GM20431 (cell line): ENCODE measurements at regions not wholly inside any gene's neighbourhood (a gene's known extent, or its start where the extent isn't known, plus 50 kb on each side); places are given as distances from the start of the nearest gene placed in this dataset.

ENCODE experiments used
- in situ Hi-C: fragments of 300-500 bp; cut with MseI, MboI; formaldehyde crosslinking; loops from one replicate; pipeline ENCODE4 v1.15.0; 2020; ENCODE audit warnings: low sequenced_read_pairs; ENCODE audit not compliant: unreplicated experiment

DNA sequence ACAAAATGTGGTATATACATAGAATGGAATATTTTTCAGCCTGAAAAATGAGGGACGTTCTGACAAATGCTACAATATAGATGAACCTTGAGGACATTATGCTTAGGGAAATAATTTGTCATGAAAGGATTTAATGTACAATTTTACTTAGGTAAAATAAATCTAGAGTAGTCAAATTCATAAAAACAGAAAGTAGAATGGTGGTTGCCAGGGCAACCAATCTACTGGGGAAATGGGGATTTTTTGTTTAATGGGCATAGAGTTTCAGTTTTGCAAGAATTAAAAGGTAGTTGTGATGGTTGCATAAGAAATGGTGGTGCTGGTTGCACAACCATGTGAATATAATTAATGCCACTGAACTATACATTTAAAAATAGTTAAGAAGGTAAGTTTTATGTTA is 296.0 kb upstream of the SP4 start:
- in situ Hi-C loops = no loop called here

GRCh38 chr7:21134631-21135030 is 293.3 kb upstream of the SP4 start:
- in situ Hi-C loops = no loop called here

GRCh38 chr7:21135437-21135836 is 292.4 kb upstream of the SP4 start:
- in situ Hi-C loops = no loop called here

GRCh38 chr7:21137640-21138039 is 290.2 kb upstream of the SP4 start:
- in situ Hi-C loops = no loop called here

DNA sequence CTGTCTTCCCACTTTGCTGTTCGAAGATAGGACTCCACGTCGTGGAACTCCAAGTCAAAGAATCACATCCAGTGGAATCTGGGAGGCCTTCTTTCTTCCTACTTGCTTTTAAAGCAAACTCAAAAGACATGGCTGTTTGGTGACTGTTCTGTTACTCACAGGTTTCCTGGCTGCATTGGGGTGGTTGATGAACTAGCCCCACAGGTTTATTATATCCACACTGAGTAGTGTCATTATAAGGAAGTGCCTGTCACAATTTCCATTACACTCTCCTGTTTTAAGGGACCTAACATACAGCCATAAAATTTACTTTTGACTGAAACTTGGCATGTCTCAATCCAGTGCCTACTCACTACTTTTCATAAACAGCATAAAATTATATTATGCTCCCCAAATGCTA is 287.3 kb upstream of the SP4 start:
- in situ Hi-C loops = no loop called here

DNA sequence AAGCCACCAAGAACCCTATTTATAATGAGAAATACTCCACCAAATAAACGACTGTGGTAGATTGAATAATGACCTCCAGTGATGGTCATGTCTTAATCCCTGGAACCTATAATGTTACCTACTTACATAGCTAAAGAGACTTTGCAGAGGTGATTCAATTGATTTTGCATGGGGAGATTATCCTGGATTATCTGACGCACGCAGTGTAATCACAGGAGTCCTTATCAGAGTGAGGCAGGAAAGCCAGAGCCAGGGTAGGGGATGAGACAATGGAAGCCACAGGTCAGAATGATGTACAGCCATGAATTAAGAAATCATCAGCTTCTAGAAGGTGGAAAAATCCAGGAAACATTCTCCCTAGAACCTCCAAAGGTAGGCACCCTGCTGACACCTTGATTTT is 286.4 kb upstream of the SP4 start:
- in situ Hi-C loops = no loop called here

- in situ Hi-C loops = no loop called here
Observed at GRCh38 chr7:21142081-21142480, 285.8 kb upstream of the SP4 start.

GRCh38 chr7:21146642-21147423 is 281.1 kb upstream of the SP4 start:
- in situ Hi-C loops = no loop called here

- in situ Hi-C loops = no loop called here
Observed at GRCh38 chr7:21149809-21150208, 278.1 kb upstream of the SP4 start.

DNA sequence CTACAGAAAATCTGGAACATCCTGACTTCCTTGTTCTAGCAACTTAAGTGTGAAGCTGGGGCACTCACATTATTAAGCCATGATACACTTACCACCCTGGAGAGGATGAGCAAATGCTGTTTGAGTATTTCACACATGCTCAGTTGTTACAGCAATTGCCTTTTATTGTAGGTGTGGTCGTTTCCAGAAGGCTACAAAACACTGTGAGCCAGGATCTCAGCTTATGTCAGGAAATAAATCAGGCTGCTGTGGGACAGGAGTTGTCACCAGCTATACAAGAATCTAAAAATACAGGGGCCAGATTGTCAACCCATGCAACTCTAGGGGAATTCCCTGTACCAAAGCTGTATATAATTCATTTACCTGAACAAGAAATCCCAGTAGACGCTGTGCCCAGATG is 273.3 kb upstream of the SP4 start:
- in situ Hi-C loops = no loop called here

DNA sequence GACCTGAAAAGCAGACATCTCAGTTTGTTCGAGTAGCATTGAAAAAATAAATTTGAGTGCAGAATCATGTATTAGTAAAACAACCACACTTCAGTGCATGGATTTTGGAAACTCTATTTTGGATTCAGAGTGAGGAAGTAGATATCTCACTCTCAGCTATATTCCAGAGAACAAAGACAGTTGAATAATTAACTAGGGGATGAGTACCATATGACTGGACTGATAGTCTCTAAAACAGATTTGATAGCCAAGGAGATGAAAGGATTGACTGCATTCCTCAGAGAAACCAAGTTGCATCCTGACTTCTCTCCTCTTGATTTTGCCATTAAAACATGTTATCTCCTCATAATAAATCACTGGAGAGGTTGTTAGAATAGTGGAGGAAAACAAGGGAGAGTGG is 268.4 kb upstream of the SP4 start:
- in situ Hi-C loops = no loop called here

- in situ Hi-C loops = no loop called here
Observed at GRCh38 chr7:21160401-21160800, 267.5 kb upstream of the SP4 start.

GRCh38 chr7:21167942-21168341 is 259.9 kb upstream of the SP4 start:
- in situ Hi-C loops = no loop called here

GRCh38 chr7:21169667-21170580 is 258.0 kb upstream of the SP4 start:
- in situ Hi-C loops = no loop called here

GRCh38 chr7:21172800-21173199 is 255.1 kb upstream of the SP4 start:
- in situ Hi-C loops = no loop called here

GRCh38 chr7:21173436-21173835 is 254.4 kb upstream of the SP4 start:
- in situ Hi-C loops = no loop called here

GRCh38 chr7:21175714-21176113 is 252.2 kb upstream of the SP4 start:
- in situ Hi-C loops = no loop called here

DNA sequence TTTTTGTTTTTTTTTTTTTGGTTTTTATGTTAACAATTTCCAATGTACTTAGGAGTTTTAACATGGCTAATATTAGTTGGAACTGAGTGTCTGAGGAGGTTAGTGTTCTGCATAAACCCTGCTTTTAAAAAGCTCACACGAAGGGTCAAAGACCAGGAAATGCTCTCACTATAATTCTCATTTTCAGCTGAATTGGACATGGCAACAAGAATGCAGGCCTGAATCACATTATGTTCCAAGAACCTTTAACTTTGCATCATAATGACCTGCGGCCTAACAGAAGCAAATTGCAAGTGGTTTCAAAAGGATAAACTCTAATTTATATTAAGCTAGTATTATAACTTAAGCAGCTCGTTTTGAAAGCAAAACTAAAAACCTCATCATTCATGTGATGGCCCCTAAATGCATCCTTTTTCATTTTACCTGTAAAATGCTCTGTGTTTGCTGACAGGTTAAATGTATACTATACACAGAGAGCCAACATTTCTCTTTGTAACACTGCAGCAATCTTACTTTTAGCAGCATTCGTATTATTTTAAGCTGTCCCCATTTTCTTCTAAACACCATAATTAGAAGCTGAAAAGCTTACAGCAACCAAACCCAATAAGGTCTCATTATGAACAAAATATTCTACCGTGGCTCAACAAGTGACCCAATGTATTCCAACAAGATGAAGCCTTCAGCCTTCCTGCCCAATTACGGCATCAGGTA is 242.8 kb upstream of the SP4 start:
- in situ Hi-C loops = no loop called here

- in situ Hi-C loops = no loop called here
Observed at GRCh38 chr7:21185653-21186265, 242.1 kb upstream of the SP4 start.

DNA sequence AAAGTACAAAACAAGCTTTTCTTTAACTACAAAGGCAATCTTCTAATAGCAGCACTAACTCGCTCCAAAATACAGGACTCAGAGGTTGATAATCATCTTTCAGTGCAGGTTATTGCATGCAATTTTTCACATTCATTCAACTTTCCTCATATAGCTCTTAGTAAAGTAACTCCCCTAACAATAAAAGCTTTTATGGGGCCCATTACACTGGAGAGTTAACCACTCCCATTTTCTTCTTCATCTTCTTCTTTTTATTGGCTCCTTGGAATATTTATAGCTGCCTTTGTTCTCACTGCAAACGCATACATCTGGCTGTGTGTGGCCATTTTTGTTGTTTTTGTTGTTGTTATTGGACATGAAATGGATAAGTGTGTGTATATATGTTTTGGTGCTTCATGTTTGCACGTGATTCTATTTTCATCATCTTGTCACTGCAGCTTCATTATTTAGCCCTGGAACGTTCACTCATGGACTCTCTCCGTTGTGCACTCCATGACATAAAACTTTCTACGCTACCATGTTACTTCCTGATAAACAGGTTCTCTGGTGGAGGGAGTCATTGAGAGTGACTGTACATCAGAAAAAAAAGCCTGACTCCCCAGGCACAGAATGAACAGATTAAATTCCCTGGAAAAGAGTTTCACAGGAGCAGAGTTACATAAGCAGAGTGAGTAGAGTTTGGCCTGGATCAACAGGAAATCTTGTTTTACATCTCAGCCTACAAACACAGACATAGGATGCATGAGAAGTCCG is 236.4 kb upstream of the SP4 start:
- in situ Hi-C loops = no loop called here
